Naive thymus-derived CD4-positive, alpha-beta T cell (primary cell): ENCODE measurements at regions not wholly inside any gene's neighbourhood (a gene's known extent, or its start where the extent isn't known, plus 50 kb on each side); places are given as distances from the start of the nearest gene placed in this dataset.

Source experiments
- ATAC-seq: fragments of 150-1000 bp; cut with Tn5 transposase; 2 replicates; pipeline ENCODE4 v1.10.0; 2021; ENCODE audit warnings: mild to moderate bottlenecking, moderate library complexity
- CTCF ChIA-PET: fragments of 350-600 bp; sonication (Branson Sonifier 250); formaldehyde crosslinking; loops from one replicate; lab custom pipeline; 2021; ENCODE audit warnings: antibody characterized with exemption; lab: Charles Lee
- POLR2A ChIA-PET: fragments of 350-600 bp; sonication (Branson Sonifier 250); formaldehyde crosslinking; loops from one replicate; lab custom pipeline; 2021; ENCODE audit warnings: antibody characterized with exemption, inconsistent platforms; lab: Charles Lee
- DNase-seq, 9 donors: peaks; one replicate each; pipeline versions ENCODE4 v3.0.0 to v3.0.0-alpha.2; 2020 to 2022; ENCODE audit warnings: mixed read lengths in 1 of 9
- H3K27ac ChIP-seq: one replicate; pipeline ENCODE4 v1.7.0; 2013; ENCODE audit warnings: mild to moderate bottlenecking, low read depth, low read length, moderate library complexity
- H3K27me3 ChIP-seq, 2 donors: one replicate each; pipeline ENCODE4 v1.7.0; 2013; ENCODE audit warnings: low read length in 2 of 2, mild to moderate bottlenecking in 2 of 2, moderate library complexity in 2 of 2; ENCODE audit not compliant: control insufficient read depth in 2 of 2, insufficient read depth in 2 of 2
- H3K36me3 ChIP-seq, 3 experiments: 1 replicate in 2 of 3; 2 replicates in 1 of 3; pipeline ENCODE4 v1.7.0; 2013; ENCODE audit warnings: low read length in 3 of 3, mild to moderate bottlenecking in 3 of 3, moderate library complexity in 1 of 3; ENCODE audit not compliant: insufficient read depth in 3 of 3, control insufficient read depth in 2 of 3
- H3K4me1 ChIP-seq, 2 donors: one replicate each; pipeline ENCODE4 v1.7.0; 2013; ENCODE audit warnings: low read length in 2 of 2, mild to moderate bottlenecking in 2 of 2, moderate library complexity in 1 of 2; ENCODE audit not compliant: control insufficient read depth in 2 of 2, insufficient read depth in 2 of 2
- H3K4me3 ChIP-seq: 2 replicates; pipeline ENCODE4 v1.7.0; 2013; ENCODE audit warnings: mild to moderate bottlenecking, low read length
- H3K9me3 ChIP-seq, 3 experiments: 1 replicate in 2 of 3; 2 replicates in 1 of 3; pipeline ENCODE4 v1.7.0; 2013; ENCODE audit warnings: low read length in 3 of 3; ENCODE audit not compliant: control insufficient read depth in 2 of 3
- H3K27ac Mint-ChIP-seq, 9 donors: one replicate each; pipeline ENCODE4 v1.8.0; 2020 to 2022; ENCODE audit warnings: mixed read lengths in 9 of 9, mild to moderate bottlenecking in 8 of 9, moderate library complexity in 5 of 9, inconsistent platforms in 2 of 9
- H3K27me3 Mint-ChIP-seq, 5 donors: one replicate each; pipeline ENCODE4 v1.8.0; 2021 to 2022; ENCODE audit warnings: mixed read lengths in 5 of 5, mild to moderate bottlenecking in 1 of 5
- H3K36me3 Mint-ChIP-seq, 5 donors: one replicate each; pipeline ENCODE4 v1.8.0; 2020 to 2022; ENCODE audit warnings: mixed read lengths in 5 of 5, mild to moderate bottlenecking in 3 of 5, inconsistent platforms in 1 of 5
- H3K4me1 Mint-ChIP-seq, 7 donors: one replicate each; pipeline ENCODE4 v1.8.0; 2020 to 2022; ENCODE audit warnings: mixed read lengths in 7 of 7, mild to moderate bottlenecking in 3 of 7, inconsistent platforms in 1 of 7
- H3K4me3 Mint-ChIP-seq, 10 donors: one replicate each; pipeline ENCODE4 v1.8.0; 2020 to 2022; ENCODE audit warnings: mild to moderate bottlenecking in 10 of 10, mixed read lengths in 10 of 10, moderate library complexity in 6 of 10, inconsistent platforms in 2 of 10
- H3K9me3 Mint-ChIP-seq, 11 donors: one replicate each; pipeline ENCODE4 v1.8.0; 2020 to 2022; ENCODE audit warnings: mixed read lengths in 11 of 11, mild to moderate bottlenecking in 4 of 11, inconsistent platforms in 1 of 11, moderate library complexity in 1 of 11
- intact Hi-C, 2 donors: fragments of 100-400 bp; cut with micrococcal nuclease; formaldehyde crosslinking; loops; one replicate each; pipeline ENCODE4 v1.15.1; 2023

DNA sequence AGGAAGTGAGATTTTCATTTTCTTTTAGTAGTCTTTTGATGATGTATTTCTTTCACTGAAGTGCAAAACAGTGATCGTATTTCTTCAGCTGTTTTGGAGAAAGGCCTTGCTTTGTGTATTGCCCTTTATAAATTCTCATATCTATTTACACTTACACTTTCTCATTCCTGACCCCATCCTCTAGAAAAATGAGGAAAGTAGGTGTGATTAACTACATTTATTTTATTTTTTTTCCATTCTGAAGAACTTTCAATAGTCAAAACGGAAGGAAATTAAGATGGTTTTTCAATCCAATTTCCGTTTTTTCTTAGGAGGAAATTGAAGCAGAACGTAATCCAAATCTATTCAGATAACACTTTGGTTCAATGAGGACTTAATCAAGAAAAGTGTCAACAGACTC is 188.1 kb downstream of the SLITRK5 start:
- no peaks in the 10 kb centered on the region for H3K36me3 Mint-ChIP-seq
- Histone ChIP-seq H3K9me3 (no peaks in the 10 kb centered on the region), H3K4me3 (no peak overlapping the region), H3K27me3 (no peaks in the 10 kb centered on the region), H3K36me3 (no peaks in the 10 kb centered on the region), H3K4me1 (no peaks in the 10 kb centered on the region), H3K27ac (no peak overlapping the region)
- peaks cover 0 to 2% (median 0%) of the 10 kb centered on the region in 7 donors for H3K4me1 Mint-ChIP-seq
- DNase-seq (no peak), ATAC-seq (no peak)
- ChIA-PET CTCF (no interaction called here), POLR2A (no interaction called here)
- H3K9me3 Mint-ChIP-seq: peaks cover 0 to 22% (median 4%) of the 10 kb centered on the region in 11 donors
- no peak overlapping the region for H3K4me3 Mint-ChIP-seq
- H3K27ac Mint-ChIP-seq: no peak overlapping the region
- no peaks in the 10 kb centered on the region for H3K27me3 Mint-ChIP-seq
- intact Hi-C loops: no loop called here

DNA sequence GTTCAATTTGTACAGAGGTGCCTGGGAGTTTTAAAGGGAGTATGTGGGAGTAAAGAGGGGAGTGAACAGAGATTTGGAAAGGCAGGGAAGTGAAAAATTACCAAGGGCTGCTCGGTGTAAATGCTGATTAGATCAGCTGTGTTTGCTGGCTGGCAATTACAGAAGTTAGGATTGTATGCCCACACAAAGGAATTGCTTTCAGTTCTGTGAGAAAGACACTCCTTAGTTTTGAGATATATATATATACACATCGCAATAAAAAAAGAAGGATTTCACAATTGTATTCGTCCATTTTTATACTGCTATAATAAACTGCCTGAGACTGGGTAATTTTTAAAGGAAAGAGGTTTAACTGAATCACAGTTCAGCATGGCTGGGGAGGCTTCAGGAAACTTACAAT is 196.3 kb downstream of the SLITRK5 start:
- no peaks in the 10 kb centered on the region for H3K27me3 ChIP-seq
- Mint-ChIP-seq H3K36me3 (no peaks in the 10 kb centered on the region), H3K9me3 (peaks cover 0 to 7% (median 3%) of the 10 kb centered on the region in 11 donors), H3K4me1 (no peaks in the 10 kb centered on the region), H3K4me3 (no peak overlapping the region), H3K27me3 (no peaks in the 10 kb centered on the region), H3K27ac (no peak overlapping the region)
- DNase-seq: no peak
- no peak for ATAC-seq
- ChIA-PET POLR2A (no interaction called here), CTCF (no interaction called here)
- no peaks in the 10 kb centered on the region for H3K4me1 ChIP-seq
- H3K4me3 ChIP-seq: no peak overlapping the region
- no peaks in the 10 kb centered on the region for H3K9me3 ChIP-seq
- no peaks in the 10 kb centered on the region for H3K36me3 ChIP-seq
- intact Hi-C loops: no loop called here
- H3K27ac ChIP-seq: no peak overlapping the region

DNA sequence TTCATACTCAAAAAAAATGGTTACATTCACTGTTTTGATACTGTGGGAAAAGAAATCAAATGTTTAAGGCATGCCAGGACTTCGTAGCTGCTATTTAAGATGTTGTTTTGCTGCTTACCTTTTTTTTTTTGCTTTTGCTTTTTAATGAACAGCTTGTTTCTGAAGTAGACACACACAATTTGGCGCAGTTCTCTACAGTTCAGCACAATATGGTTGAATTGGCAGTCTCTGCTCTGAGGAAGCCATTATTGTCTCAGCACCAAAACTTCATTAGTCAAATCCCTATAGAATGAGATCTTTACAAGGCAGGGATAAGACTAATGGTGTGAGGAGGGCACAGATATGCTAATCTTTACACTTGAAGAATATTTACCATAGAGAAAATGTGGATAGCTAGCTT is 197.6 kb downstream of the SLITRK5 start:
- DNase-seq (no peak), ATAC-seq (no peak)
- no peak overlapping the region for H3K4me3 ChIP-seq
- intact Hi-C loops: no loop called here
- Mint-ChIP-seq H3K4me1 (no peaks in the 10 kb centered on the region), H3K4me3 (no peak overlapping the region), H3K9me3 (peaks cover 0 to 7% (median 3%) of the 10 kb centered on the region in 11 donors), H3K27ac (no peak overlapping the region), H3K36me3 (no peaks in the 10 kb centered on the region), H3K27me3 (no peaks in the 10 kb centered on the region)
- no peaks in the 10 kb centered on the region for H3K27me3 ChIP-seq
- H3K9me3 ChIP-seq: no peaks in the 10 kb centered on the region
- no peaks in the 10 kb centered on the region for H3K36me3 ChIP-seq
- no peak overlapping the region for H3K27ac ChIP-seq
- POLR2A ChIA-PET: no interaction called here
- H3K4me1 ChIP-seq: no peaks in the 10 kb centered on the region
- CTCF ChIA-PET: no interaction called here

DNA sequence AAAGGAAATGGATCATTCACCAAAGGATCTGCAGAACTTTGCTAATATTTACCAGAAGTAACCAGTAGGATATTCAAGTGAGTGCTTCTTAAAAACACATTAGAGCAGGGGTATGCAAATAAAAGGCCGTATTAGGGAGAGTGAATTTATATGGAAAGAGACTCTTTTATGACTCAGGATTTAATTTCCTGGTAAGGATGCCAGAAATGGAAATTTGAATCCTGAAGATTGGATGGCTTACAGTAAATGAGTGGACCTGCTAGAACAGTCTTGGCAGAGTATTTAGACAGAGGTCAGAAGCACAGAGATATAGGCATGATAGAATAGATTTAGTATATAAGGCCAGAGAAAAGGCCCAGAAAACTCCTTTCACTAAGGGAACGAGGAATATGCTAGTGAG is 201.6 kb downstream of the SLITRK5 start:
- ChIA-PET POLR2A (no interaction called here), CTCF (no interaction called here)
- Mint-ChIP-seq H3K27me3 (no peaks in the 10 kb centered on the region), H3K27ac (no peak overlapping the region), H3K36me3 (no peaks in the 10 kb centered on the region), H3K9me3 (peaks cover 0 to 3% (median 0%) of the 10 kb centered on the region in 11 donors), H3K4me1 (no peaks in the 10 kb centered on the region), H3K4me3 (no peak overlapping the region)
- Histone ChIP-seq H3K36me3 (no peaks in the 10 kb centered on the region), H3K4me1 (no peaks in the 10 kb centered on the region), H3K9me3 (no peaks in the 10 kb centered on the region), H3K27me3 (no peaks in the 10 kb centered on the region), H3K4me3 (no peak overlapping the region), H3K27ac (no peak overlapping the region)
- ATAC-seq: no peak
- intact Hi-C loops: no loop called here
- DNase-seq: no peak

DNA sequence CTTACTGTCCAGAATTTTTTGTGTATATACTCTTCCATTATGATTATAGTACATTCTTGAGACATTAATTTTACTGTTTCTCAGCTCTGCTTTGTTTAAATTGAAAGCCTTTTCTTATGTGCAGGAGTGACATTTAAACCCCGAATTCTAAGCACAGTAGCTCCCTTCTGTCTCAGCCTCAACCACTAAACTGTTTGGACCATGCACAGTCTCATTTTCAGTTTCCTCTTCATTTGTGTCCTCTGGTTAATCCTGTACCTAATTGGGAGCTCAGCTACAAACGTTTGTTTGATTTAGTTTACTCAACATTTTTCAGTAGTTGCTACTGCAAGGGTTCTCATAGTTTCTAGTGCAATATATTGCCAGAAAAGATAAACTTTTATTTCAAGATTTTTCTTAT is 206.3 kb downstream of the SLITRK5 start:
- Mint-ChIP-seq H3K4me3 (no peak overlapping the region), H3K27ac (no peak overlapping the region), H3K27me3 (no peaks in the 10 kb centered on the region), H3K4me1 (no peaks in the 10 kb centered on the region), H3K36me3 (no peaks in the 10 kb centered on the region), H3K9me3 (peaks cover 0 to 3% (median 0%) of the 10 kb centered on the region in 11 donors)
- H3K27ac ChIP-seq: no peak overlapping the region
- intact Hi-C loops: no loop called here
- CTCF ChIA-PET: no interaction called here
- ATAC-seq (no peak), DNase-seq (no peak)
- H3K27me3 ChIP-seq: no peaks in the 10 kb centered on the region
- POLR2A ChIA-PET: no interaction called here
- no peaks in the 10 kb centered on the region for H3K4me1 ChIP-seq
- H3K36me3 ChIP-seq: no peaks in the 10 kb centered on the region
- H3K4me3 ChIP-seq: no peak overlapping the region
- H3K9me3 ChIP-seq: no peaks in the 10 kb centered on the region

DNA sequence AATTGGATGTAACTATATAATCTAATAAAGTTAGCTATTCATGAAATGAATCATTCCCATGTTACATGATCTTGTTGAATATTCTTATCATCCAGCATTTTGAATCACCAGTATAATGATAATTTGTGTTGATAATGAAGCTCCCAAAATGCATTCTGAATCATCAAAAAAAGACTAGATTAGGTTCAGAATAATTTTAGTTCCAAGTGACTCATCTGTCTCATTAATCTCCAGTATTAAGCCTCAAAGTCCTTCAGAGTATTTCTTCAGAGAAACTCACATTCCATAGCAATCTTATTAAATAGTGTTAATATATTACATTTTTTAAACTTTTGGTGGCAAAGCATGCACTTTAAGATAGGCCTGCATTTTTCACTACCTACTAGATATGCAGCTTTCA is 207.5 kb downstream of the SLITRK5 start:
- Mint-ChIP-seq H3K4me3 (no peak overlapping the region), H3K27me3 (no peaks in the 10 kb centered on the region), H3K4me1 (no peaks in the 10 kb centered on the region), H3K27ac (no peak overlapping the region), H3K36me3 (no peaks in the 10 kb centered on the region), H3K9me3 (peaks cover 0 to 2% (median 0%) of the 10 kb centered on the region in 11 donors)
- Histone ChIP-seq H3K36me3 (no peaks in the 10 kb centered on the region), H3K9me3 (no peaks in the 10 kb centered on the region), H3K27ac (no peak overlapping the region), H3K4me3 (no peak overlapping the region), H3K27me3 (no peaks in the 10 kb centered on the region), H3K4me1 (no peaks in the 10 kb centered on the region)
- no peak for ATAC-seq
- intact Hi-C loops: no loop called here
- DNase-seq: no peak
- CTCF ChIA-PET: no interaction called here
- POLR2A ChIA-PET: no interaction called here

DNA sequence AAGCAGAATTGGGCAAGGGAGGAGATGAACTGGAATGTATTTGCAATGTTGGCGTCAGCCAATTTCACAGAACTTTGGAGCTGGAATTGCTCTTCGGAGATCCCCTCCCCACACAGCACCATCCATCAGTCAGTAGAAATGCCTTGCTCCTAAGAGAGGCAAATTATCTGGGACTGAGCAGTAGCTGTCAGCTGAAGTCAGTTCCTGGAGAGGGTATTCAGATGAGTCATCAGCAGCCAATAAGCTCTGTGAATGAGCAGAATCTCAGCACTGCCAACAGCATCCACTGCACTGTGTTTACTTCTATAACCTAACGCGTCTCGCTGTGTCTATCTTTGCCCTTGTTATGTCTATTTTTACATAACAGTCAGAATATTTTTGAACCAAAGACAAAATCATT is 213.7 kb downstream of the SLITRK5 start:
- Histone ChIP-seq H3K4me3 (no peak overlapping the region), H3K4me1 (no peaks in the 10 kb centered on the region), H3K27ac (no peak overlapping the region), H3K36me3 (no peaks in the 10 kb centered on the region), H3K27me3 (no peaks in the 10 kb centered on the region), H3K9me3 (no peaks in the 10 kb centered on the region)
- no peak for ATAC-seq
- ChIA-PET CTCF (no interaction called here), POLR2A (no interaction called here)
- intact Hi-C loops: no loop called here
- Mint-ChIP-seq H3K9me3 (peaks cover 0 to 7% (median 0%) of the 10 kb centered on the region in 11 donors), H3K27me3 (no peaks in the 10 kb centered on the region), H3K27ac (no peak overlapping the region), H3K36me3 (no peaks in the 10 kb centered on the region), H3K4me3 (no peak overlapping the region), H3K4me1 (no peaks in the 10 kb centered on the region)
- DNase-seq: no peak
